Bronchial epithelial cell (primary cell): ENCODE measurements at regions not wholly inside any gene's neighbourhood (a gene's known extent, or its start where the extent isn't known, plus 50 kb on each side); places are given as distances from the start of the nearest gene placed in this dataset.

Source experiments
- DNase-seq: peaks from one replicate; pipeline ENCODE4 v3.0.0-alpha.2; 2010; ENCODE audit warnings: low read depth
- FAIRE-seq: peaks from 2 replicates; lab custom pipeline; 2011; peaks lifted over from hg19 to GRCh38; lab: Jason Lieb, UNC
- H3K27me3 ChIP-seq: 2 replicates; pipeline ENCODE4 v1.5.1; 2011; ENCODE audit warnings: low read length; ENCODE audit not compliant: control insufficient read depth, insufficient read depth
- H3K36me3 ChIP-seq: 2 replicates; pipeline ENCODE4 v1.5.1; 2011; ENCODE audit warnings: low read length; ENCODE audit not compliant: control insufficient read depth, insufficient read depth
- H3K4me3 ChIP-seq: 2 replicates; pipeline ENCODE4 v1.5.1; 2011; ENCODE audit warnings: mild to moderate bottlenecking, low read depth, low read length, control low read depth
- CTCF ChIP-seq: IDR thresholded peaks from 2 replicates; pipeline ENCODE4 v1.5.1; 2011; ENCODE audit warnings: mild to moderate bottlenecking, moderate library complexity, low read length, control low read depth, inconsistent platforms; ENCODE audit not compliant: insufficient read depth, severe bottlenecking

GRCh38 chr12:105978686-105979085, 160.1 kb downstream of the NUAK1 start:
- no peak overlapping the region for H3K4me3 ChIP-seq
- no peaks in the 10 kb centered on the region for H3K36me3 ChIP-seq
- FAIRE-seq (no peak), DNase-seq (no peak)
- no peak for TF ChIP-seq CTCF
- no peaks in the 10 kb centered on the region for H3K27me3 ChIP-seq

GRCh38 chr12:105980085-105980484, 158.7 kb downstream of the NUAK1 start:
- H3K4me3 ChIP-seq: no peak overlapping the region
- DNase-seq: no peak
- FAIRE-seq: no peak
- TF ChIP-seq CTCF: no peak
- H3K36me3 ChIP-seq: no peaks in the 10 kb centered on the region
- H3K27me3 ChIP-seq: no peaks in the 10 kb centered on the region

- DNase-seq (no peak), FAIRE-seq (no peak)
- no peak overlapping the region for H3K4me3 ChIP-seq
- no peak for TF ChIP-seq CTCF
- no peaks in the 10 kb centered on the region for H3K36me3 ChIP-seq
- no peaks in the 10 kb centered on the region for H3K27me3 ChIP-seq
Measured at GRCh38 chr12:105980533-105980932, 158.2 kb downstream of the NUAK1 start.

GRCh38 chr12:105982022-105982421, 156.7 kb downstream of the NUAK1 start:
- TF ChIP-seq CTCF: no peak
- Histone ChIP-seq H3K36me3 (no peaks in the 10 kb centered on the region), H3K4me3 (no peak overlapping the region), H3K27me3 (no peaks in the 10 kb centered on the region)
- DNase-seq (no peak), FAIRE-seq (no peak)

- Histone ChIP-seq H3K27me3 (no peaks in the 10 kb centered on the region), H3K4me3 (no peak overlapping the region), H3K36me3 (no peaks in the 10 kb centered on the region)
- DNase-seq (peak; percentile 78), FAIRE-seq (peak; percentile 79)
- no peak for TF ChIP-seq CTCF
Measured at GRCh38 chr12:105983622-105984320, 155.0 kb downstream of the NUAK1 start.

GRCh38 chr12:105985383-105985782, 153.4 kb downstream of the NUAK1 start:
- no peak for DNase-seq
- Histone ChIP-seq H3K4me3 (no peak overlapping the region), H3K36me3 (no peaks in the 10 kb centered on the region), H3K27me3 (no peaks in the 10 kb centered on the region)
- no peak for FAIRE-seq
- no peak for TF ChIP-seq CTCF
